CD4-positive, alpha-beta T cell (primary cell): ENCODE measurements at regions not wholly inside any gene's neighbourhood (a gene's known extent, or its start where the extent isn't known, plus 50 kb on each side); places are given as distances from the start of the nearest gene placed in this dataset.

Experiments
- ATAC-seq: fragments of 200-7000 bp; cut with Tn5 transposase; one replicate; pipeline ENCODE4 v1.10.0; 2022; ENCODE audit warnings: mild to moderate bottlenecking; ENCODE audit not compliant: poor library complexity
- CTCF ChIA-PET: fragments of 350-600 bp; sonication (Branson Sonifier 250); formaldehyde crosslinking; loops from one replicate; lab custom pipeline; 2021; ENCODE audit warnings: antibody characterized with exemption, inconsistent platforms; lab: Charles Lee
- POLR2A ChIA-PET: fragments of 350-600 bp; sonication (Branson Sonifier 250); formaldehyde crosslinking; loops from one replicate; lab custom pipeline; 2021; ENCODE audit warnings: antibody characterized with exemption, inconsistent platforms; lab: Charles Lee
- DNase-seq, 14 experiments: peaks; one replicate each; pipeline ENCODE4 v3.0.0-alpha.2; 2013 to 2020; ENCODE audit warnings: mixed read lengths in 2 of 14
- H3K27ac ChIP-seq, 2 donors: one replicate each; pipeline versions ENCODE4 v1.5.1 to v1.7.0; 2013; ENCODE audit warnings: low read length in 2 of 2, low read depth in 1 of 2, mild to moderate bottlenecking in 1 of 2
- H3K27me3 ChIP-seq, 2 experiments: 1 replicate in 1 of 2; 2 replicates in 1 of 2; pipeline versions ENCODE4 v1.6.1 to v1.7.0; 2013; ENCODE audit warnings: low read length in 2 of 2, control low read depth in 1 of 2, mild to moderate bottlenecking in 1 of 2, moderate library complexity in 1 of 2; ENCODE audit not compliant: insufficient read depth in 2 of 2, control insufficient read depth in 1 of 2
- H3K36me3 ChIP-seq: one replicate; pipeline ENCODE4 v1.6.1; 2013; ENCODE audit warnings: low read length, control low read depth; ENCODE audit not compliant: insufficient read depth
- H3K4me1 ChIP-seq: one replicate; pipeline ENCODE4 v1.6.1; 2013; ENCODE audit warnings: low read length, control low read depth; ENCODE audit not compliant: insufficient read depth
- H3K4me3 ChIP-seq: one replicate; pipeline ENCODE4 v1.5.1; 2013; ENCODE audit warnings: mild to moderate bottlenecking, low read length, moderate library complexity
- H3K9me3 ChIP-seq, 2 experiments: 1 replicate in 1 of 2; 2 replicates in 1 of 2; pipeline versions ENCODE4 v1.6.1 to v1.7.0; 2013; ENCODE audit warnings: low read length in 2 of 2, mild to moderate bottlenecking in 2 of 2, control low read depth in 1 of 2, moderate library complexity in 1 of 2; ENCODE audit not compliant: control insufficient read depth in 1 of 2, insufficient read depth in 1 of 2
- H3K27ac Mint-ChIP-seq: one replicate; pipeline ENCODE4 v1.8.0; 2020; ENCODE audit warnings: mixed read lengths
- H3K27me3 Mint-ChIP-seq: one replicate; pipeline ENCODE4 v1.8.0; 2021; ENCODE audit warnings: mixed read lengths
- H3K36me3 Mint-ChIP-seq: one replicate; pipeline ENCODE4 v1.8.0; 2021; ENCODE audit warnings: low read depth, mixed read lengths
- H3K4me1 Mint-ChIP-seq: one replicate; pipeline ENCODE4 v1.8.0; 2021; ENCODE audit warnings: low read depth, mixed read lengths
- H3K4me3 Mint-ChIP-seq: one replicate; pipeline ENCODE4 v1.8.0; 2020; ENCODE audit warnings: mild to moderate bottlenecking, mixed read lengths
- H3K9me3 Mint-ChIP-seq: one replicate; pipeline ENCODE4 v1.8.0; 2020; ENCODE audit warnings: mixed read lengths
- intact Hi-C, 2 experiments: fragments of 100-400 bp; cut with DNase I in 1 of 2; cut with micrococcal nuclease in 1 of 2; formaldehyde crosslinking; loops; one replicate each; pipeline versions ENCODE4 v1.15.1 to v1.9.0; 2023 to 2025; cut with DNase I, micrococcal nuclease
- TF ChIP-seq, protein P1 (sequence below): fragments of 200-600 bp; IDR thresholded peaks from one replicate; pipeline ENCODE4 v1.8.0; 2022; ENCODE audit warnings: antibody characterized with exemption, mild to moderate bottlenecking

DNA sequence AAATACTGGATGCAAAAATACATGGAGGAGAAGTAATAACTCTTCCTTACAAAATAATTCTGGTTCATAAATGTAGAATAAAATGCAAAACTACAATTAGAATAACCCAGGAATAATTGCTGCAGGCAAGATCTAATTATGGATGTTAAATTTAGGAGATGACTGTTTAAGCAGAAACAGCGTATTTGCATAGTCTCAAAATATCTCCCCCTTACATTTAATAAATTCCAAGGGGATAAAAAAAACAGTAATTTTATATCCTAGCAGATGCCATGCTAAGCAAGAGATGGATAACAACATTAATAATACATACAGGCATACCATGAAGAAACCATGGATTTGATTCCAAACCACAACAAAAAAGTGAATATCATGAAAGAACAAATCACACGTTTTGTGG lies 1253.1 kb upstream of the MIR17HG start:
- intact Hi-C loops = no loop called here
- H3K9me3 Mint-ChIP-seq = peaks cover 9% of the 10 kb centered on the region
- ATAC-seq = no peak

DNA sequence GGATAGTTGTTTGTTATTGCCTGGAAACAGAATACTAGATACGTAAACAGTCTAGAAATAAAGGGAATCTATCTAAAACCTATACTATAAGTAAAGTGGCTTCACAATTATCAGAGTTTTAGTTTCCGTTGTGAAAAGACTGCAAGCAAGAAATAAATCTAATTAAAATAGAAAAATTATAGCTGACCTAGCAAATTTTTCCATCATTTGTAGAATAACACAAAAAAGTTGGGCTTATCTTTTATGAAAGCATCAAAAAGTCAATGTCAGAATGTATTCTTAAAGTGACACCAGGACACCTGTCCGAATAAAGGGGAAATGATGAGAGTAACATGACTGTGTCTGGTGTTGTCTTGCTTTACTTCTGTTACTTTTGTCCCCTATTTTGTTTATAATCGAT lies 1248.9 kb upstream of the MIR17HG start:
- ATAC-seq = no peak
- H3K4me1 Mint-ChIP-seq = no peaks in the 10 kb centered on the region
- H3K27me3 Mint-ChIP-seq = no peaks in the 10 kb centered on the region
- intact Hi-C loops = no loop called here
- no peak overlapping the region for H3K27ac ChIP-seq
- POLR2A ChIA-PET = no interaction called here
- CTCF ChIA-PET = no interaction called here
- DNase-seq = no peak
- TF ChIP-seq, protein P1, sequence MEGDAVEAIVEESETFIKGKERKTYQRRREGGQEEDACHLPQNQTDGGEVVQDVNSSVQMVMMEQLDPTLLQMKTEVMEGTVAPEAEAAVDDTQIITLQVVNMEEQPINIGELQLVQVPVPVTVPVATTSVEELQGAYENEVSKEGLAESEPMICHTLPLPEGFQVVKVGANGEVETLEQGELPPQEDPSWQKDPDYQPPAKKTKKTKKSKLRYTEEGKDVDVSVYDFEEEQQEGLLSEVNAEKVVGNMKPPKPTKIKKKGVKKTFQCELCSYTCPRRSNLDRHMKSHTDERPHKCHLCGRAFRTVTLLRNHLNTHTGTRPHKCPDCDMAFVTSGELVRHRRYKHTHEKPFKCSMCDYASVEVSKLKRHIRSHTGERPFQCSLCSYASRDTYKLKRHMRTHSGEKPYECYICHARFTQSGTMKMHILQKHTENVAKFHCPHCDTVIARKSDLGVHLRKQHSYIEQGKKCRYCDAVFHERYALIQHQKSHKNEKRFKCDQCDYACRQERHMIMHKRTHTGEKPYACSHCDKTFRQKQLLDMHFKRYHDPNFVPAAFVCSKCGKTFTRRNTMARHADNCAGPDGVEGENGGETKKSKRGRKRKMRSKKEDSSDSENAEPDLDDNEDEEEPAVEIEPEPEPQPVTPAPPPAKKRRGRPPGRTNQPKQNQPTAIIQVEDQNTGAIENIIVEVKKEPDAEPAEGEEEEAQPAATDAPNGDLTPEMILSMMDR = no peak
- no peaks in the 10 kb centered on the region for H3K27me3 ChIP-seq
- H3K36me3 ChIP-seq = no peaks in the 10 kb centered on the region
- H3K4me1 ChIP-seq = no peaks in the 10 kb centered on the region
- H3K27ac Mint-ChIP-seq = no peak overlapping the region
- H3K4me3 Mint-ChIP-seq = no peak overlapping the region
- H3K9me3 ChIP-seq = peaks cover 0 to 3% of the 10 kb centered on the region in 2 experiments
- H3K9me3 Mint-ChIP-seq = peaks cover 10% of the 10 kb centered on the region
- no peaks in the 10 kb centered on the region for H3K36me3 Mint-ChIP-seq
- no peak overlapping the region for H3K4me3 ChIP-seq

More for the DNA sequence above, 1253.1 kb upstream of the MIR17HG start:
- CTCF ChIA-PET = no interaction called here
- no peaks in the 10 kb centered on the region for H3K27me3 Mint-ChIP-seq
- Histone ChIP-seq H3K36me3 (no peaks in the 10 kb centered on the region), H3K27ac (no peak overlapping the region), H3K27me3 (no peaks in the 10 kb centered on the region), H3K9me3 (peaks cover 0 to 2% of the 10 kb centered on the region in 2 experiments), H3K4me3 (no peak overlapping the region), H3K4me1 (no peaks in the 10 kb centered on the region)
- H3K4me1 Mint-ChIP-seq = no peaks in the 10 kb centered on the region
- no peak overlapping the region for H3K27ac Mint-ChIP-seq
- H3K36me3 Mint-ChIP-seq = no peaks in the 10 kb centered on the region
- TF ChIP-seq, protein P1 = no peak
- no peak overlapping the region for H3K4me3 Mint-ChIP-seq
- POLR2A ChIA-PET = no interaction called here
- DNase-seq = no peak

DNA sequence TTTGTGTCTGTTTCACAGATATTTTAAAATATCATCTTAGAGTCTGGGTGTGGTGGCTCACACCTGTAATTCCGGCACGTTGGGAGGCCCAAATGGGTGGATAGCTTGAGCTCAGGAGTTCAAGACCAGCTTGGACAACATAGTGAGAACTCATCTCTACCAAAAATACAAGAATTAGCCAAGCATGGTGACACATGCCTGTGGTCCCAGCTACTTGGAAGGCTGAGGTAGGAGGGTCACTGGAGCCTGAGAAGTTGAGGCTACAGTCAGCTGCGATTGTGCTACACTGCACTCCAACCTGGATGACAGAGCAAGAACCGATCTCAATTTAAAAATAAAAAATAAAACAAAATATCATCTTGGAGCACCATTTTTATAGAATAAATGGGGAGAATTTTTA lies 1247.6 kb upstream of the MIR17HG start:
- POLR2A ChIA-PET = no interaction called here
- CTCF ChIA-PET = no interaction called here
- Histone ChIP-seq H3K27ac (no peak overlapping the region), H3K4me1 (no peaks in the 10 kb centered on the region), H3K36me3 (no peaks in the 10 kb centered on the region), H3K27me3 (no peaks in the 10 kb centered on the region), H3K4me3 (no peak overlapping the region), H3K9me3 (peaks cover 0 to 12% of the 10 kb centered on the region in 2 experiments)
- no peaks in the 10 kb centered on the region for H3K36me3 Mint-ChIP-seq
- H3K27ac Mint-ChIP-seq = no peak overlapping the region
- peaks cover 15% of the 10 kb centered on the region for H3K9me3 Mint-ChIP-seq
- H3K4me1 Mint-ChIP-seq = no peaks in the 10 kb centered on the region
- no peaks in the 10 kb centered on the region for H3K27me3 Mint-ChIP-seq
- intact Hi-C loops = loop anchor here in 1 of 2 experiments (5.0 kb wide), 1 partner anchor 43 kb away; no protein-coding TSS in a partner anchor
- no peak for ATAC-seq
- no peak overlapping the region for H3K4me3 Mint-ChIP-seq
- TF ChIP-seq, protein P1 = no peak
- no peak for DNase-seq
